ENCODE measurements at regions not wholly inside any gene's neighbourhood (a gene's known extent, or its start where the extent isn't known, plus 50 kb on each side); places are given as distances from the start of the nearest gene placed in this dataset.

GRCh38 chr1:58094221-58094620, 452.3 kb downstream of the OMA1 start:
- WGBS, 2 experiments (ENCODE audit: insufficient coverage in 1 of 2, insufficient read length in 1 of 2), result 90% methylated on average over 2 of the region's 2 CpGs; no CpG with 5 or more reads in 1 of the 2 experiments
- peaks cover 21% of the 10 kb centered on the region for H3K4me1 Mint-ChIP-seq

GRCh38 chr1:58090640-58091039, 455.9 kb downstream of the OMA1 start:
- Histone ChIP-seq H3K4me1 (ENCODE audit: control insufficient read depth, insufficient read depth, low read length) (no peaks in the 10 kb centered on the region), H3K4me3 (ENCODE audit: low read length) (no peak overlapping the region), H3K27me3 (ENCODE audit: control insufficient read depth, insufficient read depth, low read length, poor library complexity, severe bottlenecking) (no peaks in the 10 kb centered on the region), H3K27ac (ENCODE audit: low read depth, low read length) (no peak overlapping the region), H3K9me3 (ENCODE audit: control insufficient read depth, low read length) (no peaks in the 10 kb centered on the region), H3K9ac (ENCODE audit: extremely low read depth, low read length, poor library complexity, severe bottlenecking) (no peak overlapping the region), H3K36me3 (ENCODE audit: control insufficient read depth, insufficient read depth, low read length) (no peaks in the 10 kb centered on the region)
- Mint-ChIP-seq H3K9me3 (no peaks in the 10 kb centered on the region), H3K4me1 (peaks cover 18% of the 10 kb centered on the region), H3K36me3 (ENCODE audit: low read depth) (no peaks in the 10 kb centered on the region), H3K4me3 (no peak overlapping the region), H3K27ac (no peak overlapping the region), H3K27me3 (ENCODE audit: insufficient read depth) (no peaks in the 10 kb centered on the region)
- TF ChIP-seq, protein P1, sequence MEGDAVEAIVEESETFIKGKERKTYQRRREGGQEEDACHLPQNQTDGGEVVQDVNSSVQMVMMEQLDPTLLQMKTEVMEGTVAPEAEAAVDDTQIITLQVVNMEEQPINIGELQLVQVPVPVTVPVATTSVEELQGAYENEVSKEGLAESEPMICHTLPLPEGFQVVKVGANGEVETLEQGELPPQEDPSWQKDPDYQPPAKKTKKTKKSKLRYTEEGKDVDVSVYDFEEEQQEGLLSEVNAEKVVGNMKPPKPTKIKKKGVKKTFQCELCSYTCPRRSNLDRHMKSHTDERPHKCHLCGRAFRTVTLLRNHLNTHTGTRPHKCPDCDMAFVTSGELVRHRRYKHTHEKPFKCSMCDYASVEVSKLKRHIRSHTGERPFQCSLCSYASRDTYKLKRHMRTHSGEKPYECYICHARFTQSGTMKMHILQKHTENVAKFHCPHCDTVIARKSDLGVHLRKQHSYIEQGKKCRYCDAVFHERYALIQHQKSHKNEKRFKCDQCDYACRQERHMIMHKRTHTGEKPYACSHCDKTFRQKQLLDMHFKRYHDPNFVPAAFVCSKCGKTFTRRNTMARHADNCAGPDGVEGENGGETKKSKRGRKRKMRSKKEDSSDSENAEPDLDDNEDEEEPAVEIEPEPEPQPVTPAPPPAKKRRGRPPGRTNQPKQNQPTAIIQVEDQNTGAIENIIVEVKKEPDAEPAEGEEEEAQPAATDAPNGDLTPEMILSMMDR (conservative IDR thresholded peaks at IDR 0.05), result no peak
- WGBS, 2 experiments (ENCODE audit: insufficient coverage in 1 of 2, insufficient read length in 1 of 2), result 71 to 92% methylated on average over 2 of the region's 2 CpGs
- no peak for DNase-seq

More at GRCh38 chr1:58094221-58094620, 452.3 kb downstream of the OMA1 start:
- no peak overlapping the region for H3K9ac ChIP-seq (ENCODE audit: extremely low read depth, low read length, poor library complexity, severe bottlenecking)
- no peaks in the 10 kb centered on the region for H3K27me3 ChIP-seq (ENCODE audit: control insufficient read depth, insufficient read depth, low read length, poor library complexity, severe bottlenecking)
- no peak overlapping the region for H3K27ac ChIP-seq (ENCODE audit: low read depth, low read length)
- TF ChIP-seq, protein P1 (conservative IDR thresholded peaks at IDR 0.05), result no peak
- H3K4me3 ChIP-seq (ENCODE audit: low read length), result no peak overlapping the region
- H3K9me3 ChIP-seq (ENCODE audit: control insufficient read depth, low read length), result no peaks in the 10 kb centered on the region
- Mint-ChIP-seq H3K36me3 (ENCODE audit: low read depth) (no peaks in the 10 kb centered on the region), H3K9me3 (no peaks in the 10 kb centered on the region), H3K27ac (no peak overlapping the region), H3K4me3 (no peak overlapping the region), H3K27me3 (ENCODE audit: insufficient read depth) (no peaks in the 10 kb centered on the region)
- no peak for DNase-seq
- H3K36me3 ChIP-seq (ENCODE audit: control insufficient read depth, insufficient read depth, low read length), result no peaks in the 10 kb centered on the region
- H3K4me1 ChIP-seq (ENCODE audit: control insufficient read depth, insufficient read depth, low read length), result no peaks in the 10 kb centered on the region

DNA sequence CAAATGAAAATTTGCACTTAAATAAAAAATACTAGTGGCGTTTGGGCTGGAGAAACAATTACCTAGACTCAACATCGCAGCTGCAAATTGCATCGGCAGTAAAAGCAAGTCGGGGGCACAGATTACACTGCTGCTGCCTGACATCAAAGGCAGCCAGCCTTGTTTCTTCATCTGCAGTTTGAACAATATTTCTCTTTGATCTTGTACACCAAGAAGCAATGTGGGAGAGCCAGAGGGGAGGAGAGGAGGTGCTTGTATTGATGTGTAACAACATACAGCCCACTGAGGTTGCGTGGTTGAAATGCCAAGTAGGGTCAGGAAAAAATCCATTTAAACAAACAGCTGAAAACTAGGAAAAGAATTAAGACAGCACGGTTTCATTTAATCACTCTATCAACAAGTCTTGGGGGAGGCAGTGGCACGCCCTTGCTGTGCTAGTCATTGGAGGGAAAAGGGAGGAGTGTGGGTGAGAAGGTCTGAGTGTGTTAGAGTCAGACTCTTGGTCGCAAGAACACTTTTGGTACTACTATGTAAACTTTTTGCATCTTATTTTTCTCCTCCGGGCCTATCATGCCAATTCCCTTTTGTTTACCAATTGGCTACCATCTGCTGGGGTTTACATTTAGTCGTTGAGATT, 456.5 kb downstream of the OMA1 start:
- Mint-ChIP-seq H3K4me1 (peaks cover 18% of the 10 kb centered on the region), H3K27me3 (ENCODE audit: insufficient read depth) (no peaks in the 10 kb centered on the region), H3K36me3 (ENCODE audit: low read depth) (no peaks in the 10 kb centered on the region), H3K4me3 (no peak overlapping the region), H3K9me3 (no peaks in the 10 kb centered on the region), H3K27ac (no peak overlapping the region)
- no peak overlapping the region for H3K9ac ChIP-seq (ENCODE audit: extremely low read depth, low read length, poor library complexity, severe bottlenecking)
- H3K27ac ChIP-seq (ENCODE audit: low read depth, low read length), result no peak overlapping the region
- H3K9me3 ChIP-seq (ENCODE audit: control insufficient read depth, low read length), result no peaks in the 10 kb centered on the region
- 88 to 94% methylated on average over 7 to 10 of the region's 10 CpGs for WGBS, 2 experiments (ENCODE audit: insufficient coverage in 1 of 2, insufficient read length in 1 of 2)
- H3K4me1 ChIP-seq (ENCODE audit: control insufficient read depth, insufficient read depth, low read length), result no peaks in the 10 kb centered on the region
- DNase-seq, result no peak
- H3K36me3 ChIP-seq (ENCODE audit: control insufficient read depth, insufficient read depth, low read length), result no peaks in the 10 kb centered on the region
- TF ChIP-seq, protein P1 (conservative IDR thresholded peaks at IDR 0.05), result no peak
- H3K4me3 ChIP-seq (ENCODE audit: low read length), result no peak overlapping the region
- no peaks in the 10 kb centered on the region for H3K27me3 ChIP-seq (ENCODE audit: control insufficient read depth, insufficient read depth, low read length, poor library complexity, severe bottlenecking)
